Pancreas (tissue), 10 donors: ENCODE measurements at regions not wholly inside any gene's neighbourhood (a gene's known extent, or its start where the extent isn't known, plus 50 kb on each side); places are given as distances from the start of the nearest gene placed in this dataset.

Experiments
- ATAC-seq, 4 donors: fragments of 200-7000 bp; cut with Tn5 transposase; one replicate each; pipeline versions ENCODE4 v1.8.0 to v1.9.1; 2020; ENCODE audit warnings: mild to moderate bottlenecking in 4 of 4, moderate library complexity in 4 of 4
- DNase-seq, 6 donors: peaks; one replicate each; pipeline ENCODE4 v3.0.0-alpha.2; 2020
- FAIRE-seq: peaks from 2 replicates; lab custom pipeline; 2012; peaks lifted over from hg19 to GRCh38; lab: Jason Lieb, UNC
- H3K27ac ChIP-seq, 4 donors: fragments of 200-600 bp; sonication (generic); 1 replicate in 3 of 4; 2 replicates in 1 of 4; pipeline versions ENCODE4 v1.5.0 to v1.8.0; 2020
- H3K27me3 ChIP-seq, 4 donors: fragments of 200-600 bp; one replicate each; pipeline ENCODE4 v1.8.0; 2021
- H3K36me3 ChIP-seq, 3 donors: fragments of 200-600 bp; sonication (generic) in 1 of 3; one replicate each; pipeline versions ENCODE4 v1.5.0 to v1.8.0; 2020 to 2021
- H3K4me1 ChIP-seq, 3 donors: fragments of 200-600 bp; one replicate each; pipeline ENCODE4 v1.8.0; 2021
- H3K4me3 ChIP-seq, 4 donors: fragments of 200-600 bp; sonication (generic) in 2 of 4; one replicate each; pipeline versions ENCODE4 v1.5.0 to v1.8.0; 2020 to 2021
- H3K9me3 ChIP-seq, 4 donors: fragments of 200-600 bp; one replicate each; pipeline ENCODE4 v1.8.0; 2021
- WGBS, 2 donors: extraction: QIAGEN DNeasy Blood & Tissue Kit; methylation state at CpG; one replicate each; pipeline ENCODE4 v1.1.7; 2013; 5-methylcytosine and 5-hydroxymethylcytosine counted together
- intact Hi-C, 3 donors: fragments of 100-400 bp; cut with DNase I; formaldehyde crosslinking; loops; one replicate each; pipeline versions ENCODE4 v1.11.1 to v1.14.2; 2022
- TF ChIP-seq, protein P1 (sequence below), 4 donors: fragments of 200-600 bp; sonication (generic) in 3 of 4; IDR thresholded peaks; one replicate each; pipeline versions ENCODE4 v1.5.0 to v1.8.0; 2021; ENCODE audit warnings: antibody characterized with exemption in 4 of 4
- donor health status: healthy with polysubstance abuse.
- donor health status: DM: no; HTN: no; CAD: no; lungs with moderate emphysema.
- donor health status: DM: no; HTN: no; CAD: no.
- donor health status: control.
- donor health status: control.
- donor health status: Bipolar disorder and iron deficiency.
- donor health status: DM: yes; HTN: yes; CAD: no.
- donor health status: DM: no; HTN: no; CAD: no.
- donor health status: DM: no; HTN: no; CAD: no.
- donor health status: DM: yes; HTN: yes; CAD: no.

DNA sequence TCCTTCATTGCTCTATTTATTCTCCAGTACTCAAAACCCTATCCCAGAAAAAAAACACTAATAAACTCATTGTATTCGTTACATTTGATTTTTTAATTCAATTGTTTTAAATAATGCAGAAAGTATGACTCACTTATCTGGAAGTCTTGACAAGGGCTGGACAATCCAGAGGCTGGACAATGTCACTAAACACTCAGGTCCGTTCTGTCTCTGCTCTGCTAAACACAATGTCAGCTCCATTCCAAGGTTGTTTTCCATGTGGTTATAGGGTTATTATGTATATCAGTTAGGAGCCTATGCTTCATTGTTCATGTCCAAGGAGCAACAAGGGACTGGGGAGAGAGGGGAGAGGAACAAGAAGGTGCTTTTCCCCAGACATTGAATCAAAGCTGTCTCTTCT, 125.5 kb downstream of the IRS1 start:
- no peak for ATAC-seq
- Histone ChIP-seq H3K27ac (no peak overlapping the region), H3K4me1 (no peaks in the 10 kb centered on the region), H3K9me3 (no peaks in the 10 kb centered on the region), H3K36me3 (no peaks in the 10 kb centered on the region), H3K4me3 (no peak overlapping the region), H3K27me3 (no peaks in the 10 kb centered on the region)
- intact Hi-C loops, result no loop called here
- no peak for FAIRE-seq
- WGBS, 2 donors, result 70 to 77% methylated on average over 2 of the region's 2 CpGs
- TF ChIP-seq, protein P1, sequence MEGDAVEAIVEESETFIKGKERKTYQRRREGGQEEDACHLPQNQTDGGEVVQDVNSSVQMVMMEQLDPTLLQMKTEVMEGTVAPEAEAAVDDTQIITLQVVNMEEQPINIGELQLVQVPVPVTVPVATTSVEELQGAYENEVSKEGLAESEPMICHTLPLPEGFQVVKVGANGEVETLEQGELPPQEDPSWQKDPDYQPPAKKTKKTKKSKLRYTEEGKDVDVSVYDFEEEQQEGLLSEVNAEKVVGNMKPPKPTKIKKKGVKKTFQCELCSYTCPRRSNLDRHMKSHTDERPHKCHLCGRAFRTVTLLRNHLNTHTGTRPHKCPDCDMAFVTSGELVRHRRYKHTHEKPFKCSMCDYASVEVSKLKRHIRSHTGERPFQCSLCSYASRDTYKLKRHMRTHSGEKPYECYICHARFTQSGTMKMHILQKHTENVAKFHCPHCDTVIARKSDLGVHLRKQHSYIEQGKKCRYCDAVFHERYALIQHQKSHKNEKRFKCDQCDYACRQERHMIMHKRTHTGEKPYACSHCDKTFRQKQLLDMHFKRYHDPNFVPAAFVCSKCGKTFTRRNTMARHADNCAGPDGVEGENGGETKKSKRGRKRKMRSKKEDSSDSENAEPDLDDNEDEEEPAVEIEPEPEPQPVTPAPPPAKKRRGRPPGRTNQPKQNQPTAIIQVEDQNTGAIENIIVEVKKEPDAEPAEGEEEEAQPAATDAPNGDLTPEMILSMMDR (IDR thresholded peaks at IDR 0.05), result no peak
- DNase-seq, result no peak

DNA sequence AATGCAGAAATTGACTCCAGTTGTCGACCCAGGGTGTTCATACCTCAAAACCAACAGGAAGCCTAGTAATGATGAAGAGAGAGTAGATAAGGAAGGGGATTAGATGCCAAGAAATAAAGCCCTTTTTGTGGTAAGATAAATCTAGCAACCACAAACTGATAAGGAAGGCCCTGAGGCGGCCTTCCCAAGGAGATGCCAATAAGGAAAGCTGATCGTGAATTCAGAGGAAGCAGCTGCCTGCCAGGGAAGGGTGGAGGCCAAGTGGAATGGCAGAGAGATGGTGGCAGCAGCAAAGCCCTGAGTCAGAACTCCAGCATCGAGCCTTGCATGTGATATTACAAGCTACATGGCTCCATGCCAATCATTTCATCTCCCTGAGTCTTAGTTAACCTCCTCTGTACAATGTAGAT, 126.3 kb downstream of the IRS1 start:
- no peak for FAIRE-seq

DNA sequence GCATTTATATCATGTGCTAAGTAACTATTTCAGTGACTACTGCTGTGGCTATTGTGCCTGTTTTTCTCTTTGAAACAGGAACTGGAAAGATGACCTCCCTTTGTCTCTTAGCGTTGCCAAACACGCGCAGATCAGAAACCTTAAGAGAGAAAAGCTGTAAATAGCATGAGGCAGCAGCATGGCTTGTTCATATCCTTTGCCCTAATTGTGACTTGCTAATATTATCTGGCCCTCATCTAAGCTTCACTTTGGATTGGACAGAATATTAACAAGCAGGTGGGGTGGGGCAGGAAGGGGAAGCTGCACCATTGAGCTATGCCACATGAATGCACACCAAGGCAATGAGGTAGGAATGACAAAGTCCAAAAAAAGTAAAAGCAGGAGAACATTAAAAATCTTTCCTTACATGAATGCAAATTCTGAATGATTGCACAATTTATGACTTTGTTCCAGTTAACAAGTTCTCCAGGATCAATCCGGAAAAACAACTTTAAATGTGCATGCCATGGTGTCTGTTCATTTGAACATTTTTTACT, 128.4 kb downstream of the IRS1 start:
- Histone ChIP-seq H3K27ac (no peak overlapping the region), H3K9me3 (no peaks in the 10 kb centered on the region), H3K4me1 (no peaks in the 10 kb centered on the region), H3K27me3 (no peaks in the 10 kb centered on the region), H3K4me3 (no peak overlapping the region), H3K36me3 (no peaks in the 10 kb centered on the region)
- FAIRE-seq, result no peak
- TF ChIP-seq, protein P1 (IDR thresholded peaks at IDR 0.05), result no peak
- no peak for DNase-seq
- 77 to 83% methylated on average over 4 of the region's 4 CpGs for WGBS, 2 donors
- ATAC-seq, result peak in 1 of 4 donors; percentile 12
- intact Hi-C loops, result no loop called here

More for the DNA sequence above, 126.3 kb downstream of the IRS1 start:
- Histone ChIP-seq H3K9me3 (no peaks in the 10 kb centered on the region), H3K36me3 (no peaks in the 10 kb centered on the region), H3K27me3 (no peaks in the 10 kb centered on the region), H3K4me1 (no peaks in the 10 kb centered on the region), H3K27ac (no peak overlapping the region), H3K4me3 (no peak overlapping the region)
- WGBS, 2 donors, result 46 to 52% methylated on average over 4 of the region's 4 CpGs
- ATAC-seq, result peak in 3 of 4 donors; percentile 18 to 67 (median 51)
- intact Hi-C loops, result no loop called here
- TF ChIP-seq, protein P1 (IDR thresholded peaks at IDR 0.05), result no peak
- DNase-seq, result no peak

DNA sequence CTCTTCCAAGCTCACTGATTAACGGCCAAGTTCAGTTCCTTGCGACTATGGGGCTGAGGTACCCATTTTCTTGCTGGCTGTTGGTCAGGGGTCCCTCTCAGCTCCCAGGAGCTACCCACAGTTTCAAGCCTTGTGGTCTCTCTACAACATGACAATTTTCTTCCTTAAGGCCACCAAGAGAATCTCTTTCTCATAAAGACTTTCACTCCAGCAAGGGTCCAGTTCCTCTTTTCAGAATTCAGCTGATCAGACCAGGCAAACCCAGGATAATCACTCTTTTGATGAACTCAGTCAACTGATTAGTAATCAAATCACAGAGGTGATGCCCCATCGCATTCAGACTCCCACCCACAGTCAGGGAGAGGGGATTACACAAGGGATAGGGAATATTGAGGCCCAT, 129.7 kb downstream of the IRS1 start:
- FAIRE-seq (no peak), DNase-seq (no peak), ATAC-seq (no peak)
- no peak overlapping the region for H3K4me3 ChIP-seq
- no peak overlapping the region for H3K27ac ChIP-seq
- no peaks in the 10 kb centered on the region for H3K9me3 ChIP-seq
- H3K4me1 ChIP-seq, result no peaks in the 10 kb centered on the region
- no peaks in the 10 kb centered on the region for H3K36me3 ChIP-seq
- WGBS, 2 donors, result 69 to 71% methylated on average over 3 of the region's 3 CpGs
- intact Hi-C loops, result no loop called here
- H3K27me3 ChIP-seq, result no peaks in the 10 kb centered on the region
- TF ChIP-seq, protein P1 (IDR thresholded peaks at IDR 0.05), result no peak

DNA sequence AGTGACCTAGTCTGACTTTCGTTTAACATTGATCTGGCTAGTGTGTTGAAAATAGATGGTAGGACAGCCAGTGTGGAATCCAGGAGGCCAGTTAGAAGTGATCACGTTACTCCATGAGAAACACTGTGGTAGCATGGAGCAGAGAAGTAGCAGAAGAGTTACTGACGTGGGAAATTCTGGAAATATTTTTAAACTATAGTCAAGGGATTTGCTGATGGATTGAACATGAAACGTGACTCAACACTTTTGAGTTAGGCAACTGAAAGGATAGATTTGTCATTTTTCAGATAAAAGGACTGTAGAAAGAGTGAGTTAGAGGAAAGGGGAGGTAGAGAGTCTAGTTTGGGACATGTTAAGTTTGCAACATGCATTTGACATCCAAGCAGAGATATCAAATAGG, 130.4 kb downstream of the IRS1 start:
- 74 to 84% methylated on average over 4 of the region's 4 CpGs for WGBS, 2 donors
- Histone ChIP-seq H3K36me3 (no peaks in the 10 kb centered on the region), H3K4me1 (no peaks in the 10 kb centered on the region), H3K27ac (no peak overlapping the region), H3K9me3 (no peaks in the 10 kb centered on the region), H3K27me3 (no peaks in the 10 kb centered on the region), H3K4me3 (no peak overlapping the region)
- intact Hi-C loops, result no loop called here
- FAIRE-seq, result no peak
- no peak for DNase-seq
- ATAC-seq, result no peak
- TF ChIP-seq, protein P1 (IDR thresholded peaks at IDR 0.05), result no peak
